ENCODE measurements at regions not wholly inside any gene's neighbourhood (a gene's known extent, or its start where the extent isn't known, plus 50 kb on each side); places are given as distances from the start of the nearest gene placed in this dataset.

GRCh38 chr2:6557737-6558136 lies 308.0 kb downstream of the CMPK2 start:
- Histone ChIP-seq H3K4me3 (no peak overlapping the region), H3K9me3 (no peaks in the 10 kb centered on the region), H3K27ac (no peak overlapping the region), H3K27me3 (no peaks in the 10 kb centered on the region), H3K36me3 (no peaks in the 10 kb centered on the region), H3K4me1 (no peaks in the 10 kb centered on the region)
- intact Hi-C loops (cut with DNase I) = no loop called here
- DNase-seq = no peak
- no peak for TF ChIP-seq POLR2A (IDR thresholded peaks at IDR 0.05)
- TF ChIP-seq CTCF (IDR thresholded peaks at IDR 0.05) = no peak

- Histone ChIP-seq H3K36me3 (no peaks in the 10 kb centered on the region), H3K27me3 (no peaks in the 10 kb centered on the region), H3K27ac (no peak overlapping the region), H3K4me1 (no peaks in the 10 kb centered on the region), H3K4me3 (no peak overlapping the region), H3K9me3 (no peaks in the 10 kb centered on the region)
- intact Hi-C loops (cut with DNase I) = no loop called here
- no peak for TF ChIP-seq POLR2A (IDR thresholded peaks at IDR 0.05)
- TF ChIP-seq CTCF (IDR thresholded peaks at IDR 0.05) = no peak
- no peak for DNase-seq
- WGBS, 2 donors = 38 to 64% methylated on average over 7 of the region's 7 CpGs
Measured at GRCh38 chr2:6562771-6563170, 302.9 kb downstream of the CMPK2 start.

- Histone ChIP-seq H3K4me3 (no peak overlapping the region), H3K27me3 (no peaks in the 10 kb centered on the region), H3K27ac (no peak overlapping the region), H3K36me3 (no peaks in the 10 kb centered on the region), H3K9me3 (no peaks in the 10 kb centered on the region), H3K4me1 (no peaks in the 10 kb centered on the region)
- 73 to 80% methylated on average over 1 of the region's 1 CpG for WGBS, 2 donors
- intact Hi-C loops (cut with DNase I) = no loop called here
- no peak for TF ChIP-seq POLR2A (IDR thresholded peaks at IDR 0.05)
- no peak for DNase-seq
Measured at GRCh38 chr2:6564326-6564725, 301.4 kb downstream of the CMPK2 start.

GRCh38 chr2:6574121-6574520 lies 291.6 kb downstream of the CMPK2 start:
- H3K4me1 ChIP-seq = no peaks in the 10 kb centered on the region
- 40 to 54% methylated on average over 2 of the region's 2 CpGs for WGBS, 2 donors
- no peaks in the 10 kb centered on the region for H3K27me3 ChIP-seq

GRCh38 chr2:6576302-6576701 lies 289.4 kb downstream of the CMPK2 start:
- H3K27me3 ChIP-seq = no peaks in the 10 kb centered on the region
- intact Hi-C loops (cut with DNase I) = no loop called here

More at GRCh38 chr2:6574121-6574520, 291.6 kb downstream of the CMPK2 start:
- no peak for DNase-seq
- intact Hi-C loops (cut with DNase I) = no loop called here
- Histone ChIP-seq H3K36me3 (no peaks in the 10 kb centered on the region), H3K4me3 (no peak overlapping the region), H3K9me3 (no peaks in the 10 kb centered on the region), H3K27ac (no peak overlapping the region)
- TF ChIP-seq POLR2A (IDR thresholded peaks at IDR 0.05) (no peak), CTCF (IDR thresholded peaks at IDR 0.05) (no peak)

More at GRCh38 chr2:6576302-6576701, 289.4 kb downstream of the CMPK2 start:
- no peak for TF ChIP-seq CTCF (IDR thresholded peaks at IDR 0.05)
- no peak for TF ChIP-seq POLR2A (IDR thresholded peaks at IDR 0.05)
- DNase-seq = no peak
- Histone ChIP-seq H3K4me3 (no peak overlapping the region), H3K4me1 (no peaks in the 10 kb centered on the region), H3K27ac (no peak overlapping the region), H3K9me3 (no peaks in the 10 kb centered on the region), H3K36me3 (no peaks in the 10 kb centered on the region)
- WGBS, 2 donors = 51 to 56% methylated on average over 2 of the region's 2 CpGs

All from esophagus squamous epithelium (tissue), 5 donors.